GM12874 (cell line): ENCODE measurements at regions not wholly inside any gene's neighbourhood (a gene's known extent, or its start where the extent isn't known, plus 50 kb on each side); places are given as distances from the start of the nearest gene placed in this dataset.

Experiments
- CTCF ChIP-seq: IDR thresholded peaks from 2 replicates; pipeline ENCODE4 v1.5.1; 2011; ENCODE audit warnings: low read depth, mild to moderate bottlenecking, control low read depth, low read length, moderate library complexity; ENCODE audit not compliant: insufficient read depth

- TF ChIP-seq CTCF, result no peak
These were observed 1046.7 kb upstream of the B3GALT2 start for GRCh38 chr1:194233069-194233468.

- no peak for TF ChIP-seq CTCF
These were observed 1044.1 kb upstream of the B3GALT2 start for GRCh38 chr1:194230351-194231144.

- TF ChIP-seq CTCF, result no peak
These were observed 1042.0 kb upstream of the B3GALT2 start for GRCh38 chr1:194228427-194228826.

- no peak for TF ChIP-seq CTCF
These were observed 1040.7 kb upstream of the B3GALT2 start for GRCh38 chr1:194227161-194227560.

GRCh38 chr1:194225821-194226220 is 1039.4 kb upstream of the B3GALT2 start:
- TF ChIP-seq CTCF, result no peak

GRCh38 chr1:194223596-194223995 is 1037.2 kb upstream of the B3GALT2 start:
- TF ChIP-seq CTCF, result no peak

- no peak for TF ChIP-seq CTCF
These were observed 1029.0 kb upstream of the B3GALT2 start for GRCh38 chr1:194215448-194215847.

- TF ChIP-seq CTCF, result no peak
These were observed 1028.3 kb upstream of the B3GALT2 start for GRCh38 chr1:194214735-194215134.
